Hematopoietic multipotent progenitor cell treated with erythropoietin and hydrocortisone succinate and interleukin-3 and kit ligand, for 6 days (in vitro differentiated cells): ENCODE measurements at regions not wholly inside any gene's neighbourhood (a gene's known extent, or its start where the extent isn't known, plus 50 kb on each side); places are given as distances from the start of the nearest gene placed in this dataset.
"Not testable (repeated sequence)": the region's sequence is repeated elsewhere in the genome, so short reads cannot be mapped to it uniquely, and the experiment has no call there.

ENCODE experiments used
- DNase-seq: peaks from one replicate; pipeline ENCODE4 v3.0.0-alpha.2; 2015

GRCh38 chr16:29255957-29256356 lies 150.6 kb downstream of the NPIPB11 start:
- DNase-seq = not testable (repeated sequence)

GRCh38 chr16:29255496-29255796 lies 151.1 kb downstream of the NPIPB11 start:
- DNase-seq = not testable (repeated sequence)

- no peak for DNase-seq
Measured at GRCh38 chr16:29254676-29255495, 151.6 kb downstream of the NPIPB11 start.

- not testable (repeated sequence) for DNase-seq
Measured at GRCh38 chr16:29253716-29254590, 152.6 kb downstream of the NPIPB11 start.

GRCh38 chr16:29253066-29253590 lies 153.4 kb downstream of the NPIPB11 start:
- DNase-seq = not testable (repeated sequence)

- not testable (repeated sequence) for DNase-seq
Measured at GRCh38 chr16:29252311-29252710, 154.2 kb downstream of the NPIPB11 start.

GRCh38 chr16:29251571-29252011 lies 154.9 kb downstream of the NPIPB11 start:
- not testable (repeated sequence) for DNase-seq

- not testable (repeated sequence) for DNase-seq
Measured at GRCh38 chr16:29250923-29251434, 155.5 kb downstream of the NPIPB11 start.

- DNase-seq = not testable (repeated sequence)
Measured at GRCh38 chr16:29250469-29250868, 156.0 kb downstream of the NPIPB11 start.

- DNase-seq = not testable (repeated sequence)
Measured at GRCh38 chr16:29248940-29249318, 157.6 kb downstream of the NPIPB11 start.

GRCh38 chr16:29248306-29248939 lies 158.1 kb downstream of the NPIPB11 start:
- peak; percentile 44 for DNase-seq

GRCh38 chr16:29246091-29246490 lies 160.4 kb downstream of the NPIPB11 start:
- not testable (repeated sequence) for DNase-seq

- DNase-seq = no peak
Measured at GRCh38 chr16:29237971-29238370, 168.5 kb downstream of the NPIPB11 start.

GRCh38 chr16:29237495-29237894 lies 169.0 kb downstream of the NPIPB11 start:
- not testable (repeated sequence) for DNase-seq

GRCh38 chr16:29237023-29237422 lies 169.5 kb downstream of the NPIPB11 start:
- DNase-seq = not testable (repeated sequence)

- DNase-seq = not testable (repeated sequence)
Measured at GRCh38 chr16:29235836-29236370, 170.6 kb downstream of the NPIPB11 start.

GRCh38 chr16:29234536-29235275 lies 171.8 kb downstream of the NPIPB11 start:
- DNase-seq = not testable (repeated sequence)

GRCh38 chr16:29233705-29234404 lies 172.7 kb downstream of the NPIPB11 start:
- not testable (repeated sequence) for DNase-seq

GRCh38 chr16:29232811-29233704 lies 173.5 kb downstream of the NPIPB11 start:
- DNase-seq = no peak

GRCh38 chr16:29232160-29232705 lies 174.3 kb downstream of the NPIPB11 start:
- DNase-seq = not testable (repeated sequence)
